GM10248 (cell line): ENCODE measurements at regions not wholly inside any gene's neighbourhood (a gene's known extent, or its start where the extent isn't known, plus 50 kb on each side); places are given as distances from the start of the nearest gene placed in this dataset.

Source experiments
- CTCF ChIA-PET: fragments of 300-600 bp; sonication (Branson Sonifier 250); formaldehyde crosslinking; extraction: SDS; loops from one replicate; lab custom pipeline; 2021; ENCODE audit warnings: antibody characterized with exemption; lab: Yijun Ruan, JAX
- POLR2A ChIA-PET: fragments of 350-650 bp; sonication (Branson Sonifier 250); formaldehyde crosslinking; extraction: SDS; loops from one replicate; lab custom pipeline; 2020; ENCODE audit warnings: antibody characterized with exemption; lab: Yijun Ruan, JAX
- DNase-seq: peaks from one replicate; pipeline ENCODE4 v3.0.0; 2012; ENCODE audit errors: extremely low spot score
- CTCF ChIP-seq: IDR thresholded peaks from 2 replicates; pipeline ENCODE4 v1.5.1; 2012; ENCODE audit warnings: mild to moderate bottlenecking, low read depth; ENCODE audit errors: extremely low read depth, missing control alignments, control extremely low read depth

GRCh38 chr3:139870000-139870675, 64.8 kb upstream of the CLSTN2 start:
- CTCF ChIA-PET, result no interaction called here
- POLR2A ChIA-PET, result no interaction called here
- TF ChIP-seq CTCF, result no peak
- DNase-seq, result no peak

GRCh38 chr3:139868773-139869172, 66.2 kb upstream of the CLSTN2 start:
- DNase-seq, result no peak
- ChIA-PET CTCF (no interaction called here), POLR2A (no interaction called here)
- TF ChIP-seq CTCF, result no peak

- ChIA-PET CTCF (interaction anchor here (1.1 kb wide), 1 partner anchor 9 kb away, joined by 3 read pairs; no protein-coding TSS in a partner anchor), POLR2A (no interaction called here)
- no peak for TF ChIP-seq CTCF
- no peak for DNase-seq
Observed at GRCh38 chr3:139848660-139849059, 86.3 kb upstream of the CLSTN2 start.

- ChIA-PET CTCF (no interaction called here), POLR2A (no interaction called here)
- no peak for DNase-seq
- TF ChIP-seq CTCF, result no peak
Observed at GRCh38 chr3:139846729-139847128, 88.3 kb upstream of the CLSTN2 start.

GRCh38 chr3:139839659-139840058, 95.3 kb upstream of the CLSTN2 start:
- POLR2A ChIA-PET, result no interaction called here
- DNase-seq, result no peak
- CTCF ChIA-PET, result no interaction called here
- TF ChIP-seq CTCF, result no peak

- CTCF ChIA-PET, result no interaction called here
- POLR2A ChIA-PET, result no interaction called here
- no peak for TF ChIP-seq CTCF
- DNase-seq, result no peak
Observed at GRCh38 chr3:139839014-139839413, 96.0 kb upstream of the CLSTN2 start.
